ENCODE measurements at regions not wholly inside any gene's neighbourhood (a gene's known extent, or its start where the extent isn't known, plus 50 kb on each side); places are given as distances from the start of the nearest gene placed in this dataset.

DNA sequence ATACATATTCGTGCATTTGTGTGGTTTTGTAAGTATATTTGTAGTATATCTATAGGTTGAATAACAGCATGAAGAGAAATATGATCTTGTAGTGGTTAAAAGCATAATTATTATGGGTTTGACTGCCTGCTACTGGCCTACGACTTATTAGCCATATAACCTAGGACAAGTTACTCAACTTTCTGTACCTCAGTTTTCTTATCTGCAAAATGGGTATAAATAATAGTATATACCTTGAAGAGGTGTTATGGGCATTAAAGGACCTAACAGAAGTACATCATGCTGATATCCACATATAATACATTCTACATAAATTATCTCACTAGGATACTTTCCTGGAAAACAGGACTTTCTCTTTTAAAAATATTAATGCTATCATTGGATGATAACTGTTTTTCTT is 118.3 kb upstream of the ELL2 start:
- no peak for DNase-seq
- H3K9me3 ChIP-seq: no peaks in the 10 kb centered on the region
- no peaks in the 10 kb centered on the region for H3K4me1 ChIP-seq
- H3K27me3 ChIP-seq: no peaks in the 10 kb centered on the region
- H3K36me3 ChIP-seq: no peaks in the 10 kb centered on the region
- TF ChIP-seq, protein P1, sequence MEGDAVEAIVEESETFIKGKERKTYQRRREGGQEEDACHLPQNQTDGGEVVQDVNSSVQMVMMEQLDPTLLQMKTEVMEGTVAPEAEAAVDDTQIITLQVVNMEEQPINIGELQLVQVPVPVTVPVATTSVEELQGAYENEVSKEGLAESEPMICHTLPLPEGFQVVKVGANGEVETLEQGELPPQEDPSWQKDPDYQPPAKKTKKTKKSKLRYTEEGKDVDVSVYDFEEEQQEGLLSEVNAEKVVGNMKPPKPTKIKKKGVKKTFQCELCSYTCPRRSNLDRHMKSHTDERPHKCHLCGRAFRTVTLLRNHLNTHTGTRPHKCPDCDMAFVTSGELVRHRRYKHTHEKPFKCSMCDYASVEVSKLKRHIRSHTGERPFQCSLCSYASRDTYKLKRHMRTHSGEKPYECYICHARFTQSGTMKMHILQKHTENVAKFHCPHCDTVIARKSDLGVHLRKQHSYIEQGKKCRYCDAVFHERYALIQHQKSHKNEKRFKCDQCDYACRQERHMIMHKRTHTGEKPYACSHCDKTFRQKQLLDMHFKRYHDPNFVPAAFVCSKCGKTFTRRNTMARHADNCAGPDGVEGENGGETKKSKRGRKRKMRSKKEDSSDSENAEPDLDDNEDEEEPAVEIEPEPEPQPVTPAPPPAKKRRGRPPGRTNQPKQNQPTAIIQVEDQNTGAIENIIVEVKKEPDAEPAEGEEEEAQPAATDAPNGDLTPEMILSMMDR (IDR thresholded peaks at IDR 0.05): no peak
- TF ChIP-seq POLR2A (IDR thresholded peaks at IDR 0.05): no peak
- no peak overlapping the region for H3K27ac ChIP-seq
- no peak overlapping the region for H3K4me3 ChIP-seq

DNA sequence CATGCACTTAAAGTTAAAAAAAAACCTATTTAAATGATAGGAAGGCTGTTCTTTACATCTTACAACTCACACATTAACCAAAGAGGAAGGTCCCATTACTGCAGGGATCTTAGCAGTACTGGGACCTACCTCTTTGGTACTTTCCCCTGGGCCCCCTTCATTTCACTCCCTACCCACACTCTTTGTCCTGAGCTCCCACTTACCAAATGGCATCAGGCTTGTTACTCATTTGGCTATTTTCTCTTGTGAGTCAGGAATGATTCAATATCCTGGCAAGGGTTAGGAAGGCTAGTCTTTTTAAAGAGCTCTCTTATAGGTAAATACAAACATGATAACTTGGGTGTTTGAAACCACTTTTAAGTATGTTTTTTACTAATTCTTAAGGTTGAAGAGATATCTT is 117.4 kb upstream of the ELL2 start:
- H3K27ac ChIP-seq: no peak overlapping the region
- H3K4me3 ChIP-seq: no peak overlapping the region
- TF ChIP-seq, protein P1 (IDR thresholded peaks at IDR 0.05): no peak
- no peak for TF ChIP-seq POLR2A (IDR thresholded peaks at IDR 0.05)
- H3K9me3 ChIP-seq: no peaks in the 10 kb centered on the region
- no peaks in the 10 kb centered on the region for H3K27me3 ChIP-seq
- H3K4me1 ChIP-seq: no peaks in the 10 kb centered on the region
- no peaks in the 10 kb centered on the region for H3K36me3 ChIP-seq
- no peak for DNase-seq

DNA sequence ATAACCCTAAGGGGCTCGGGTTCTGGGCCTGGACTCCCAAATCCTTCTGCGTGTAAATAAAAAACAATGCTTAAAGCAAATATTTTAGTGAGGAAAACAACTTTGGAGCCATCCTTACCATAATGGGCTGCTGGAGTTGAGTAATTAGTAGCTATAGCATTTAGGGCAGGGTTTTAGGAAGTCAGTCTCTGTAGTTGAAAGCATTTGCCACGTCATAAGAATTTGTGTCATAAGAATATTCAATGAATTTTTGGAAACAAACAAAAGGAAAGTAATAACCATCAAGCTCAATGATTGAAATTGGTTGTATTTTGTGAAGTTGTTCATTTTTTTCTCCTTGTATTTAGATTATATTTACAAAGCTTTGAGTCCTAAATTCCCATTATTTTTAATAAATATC is 114.8 kb upstream of the ELL2 start:
- Histone ChIP-seq H3K27ac (no peak overlapping the region), H3K4me1 (no peaks in the 10 kb centered on the region), H3K36me3 (no peaks in the 10 kb centered on the region), H3K4me3 (no peak overlapping the region), H3K27me3 (no peaks in the 10 kb centered on the region), H3K9me3 (no peaks in the 10 kb centered on the region)
- TF ChIP-seq POLR2A (IDR thresholded peaks at IDR 0.05): no peak
- TF ChIP-seq, protein P1 (IDR thresholded peaks at IDR 0.05): no peak
- DNase-seq: no peak

DNA sequence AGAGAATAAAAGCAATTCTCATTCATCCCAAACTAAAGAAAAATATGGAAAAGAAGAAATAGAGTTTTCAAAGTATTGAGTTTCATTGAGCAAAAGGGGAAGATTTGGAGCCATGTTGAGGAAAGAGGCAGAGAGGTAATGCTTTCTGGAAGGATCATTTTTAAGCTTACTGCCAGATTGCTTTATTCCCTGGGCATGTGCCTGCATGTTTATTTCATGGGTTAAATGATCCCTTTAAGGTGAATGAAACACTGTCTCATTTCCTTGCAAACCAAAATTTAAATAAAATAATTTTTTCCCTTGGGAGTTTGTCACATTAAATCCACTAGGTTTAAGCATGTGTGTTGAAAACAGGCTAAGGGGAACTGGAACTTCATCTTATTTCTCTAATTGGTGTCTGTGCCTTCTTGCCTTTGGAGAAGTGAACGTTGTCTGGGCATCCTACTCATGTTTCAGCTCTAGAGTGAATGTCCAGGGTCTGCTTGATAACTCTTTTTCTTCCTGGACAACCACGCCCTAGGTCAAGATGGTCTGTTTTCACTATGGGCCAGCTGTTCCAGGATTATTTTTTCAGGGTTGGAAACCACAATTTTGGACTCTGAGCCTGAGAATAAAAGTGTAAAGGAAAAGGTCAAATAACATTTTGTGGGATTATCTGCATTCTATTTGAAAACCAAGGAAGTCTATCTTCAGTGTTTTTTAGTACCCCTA is 114.1 kb upstream of the ELL2 start:
- no peaks in the 10 kb centered on the region for H3K4me1 ChIP-seq
- H3K36me3 ChIP-seq: no peaks in the 10 kb centered on the region
- no peaks in the 10 kb centered on the region for H3K9me3 ChIP-seq
- H3K27ac ChIP-seq: no peak overlapping the region
- no peak for DNase-seq
- no peak for TF ChIP-seq POLR2A (IDR thresholded peaks at IDR 0.05)
- TF ChIP-seq, protein P1 (IDR thresholded peaks at IDR 0.05): no peak
- H3K27me3 ChIP-seq: no peaks in the 10 kb centered on the region
- H3K4me3 ChIP-seq: no peak overlapping the region

DNA sequence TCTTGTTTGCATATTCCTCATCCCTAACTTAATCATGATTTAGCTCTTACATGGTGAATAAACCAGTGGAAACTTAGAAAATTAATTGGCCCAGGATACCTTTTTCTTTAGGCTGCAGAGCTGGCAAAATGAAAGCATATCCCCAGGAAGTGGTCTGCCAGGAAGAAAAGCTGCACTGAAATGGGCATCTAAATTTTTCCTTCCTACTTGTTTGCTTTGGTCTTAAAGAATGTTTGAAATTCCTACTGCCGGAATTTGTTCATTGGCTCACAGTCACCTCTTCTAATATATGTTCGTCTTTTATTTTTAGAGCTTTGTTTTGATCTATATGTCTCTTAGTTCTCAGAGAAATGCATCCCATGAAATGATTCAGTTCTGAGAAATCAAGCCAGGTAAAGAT is 113.2 kb upstream of the ELL2 start:
- H3K36me3 ChIP-seq: no peaks in the 10 kb centered on the region

More for the DNA sequence above, 113.2 kb upstream of the ELL2 start:
- no peaks in the 10 kb centered on the region for H3K27me3 ChIP-seq
- TF ChIP-seq POLR2A (IDR thresholded peaks at IDR 0.05): no peak
- TF ChIP-seq, protein P1 (IDR thresholded peaks at IDR 0.05): no peak
- no peak overlapping the region for H3K4me3 ChIP-seq
- no peak overlapping the region for H3K27ac ChIP-seq
- H3K9me3 ChIP-seq: no peaks in the 10 kb centered on the region
- H3K4me1 ChIP-seq: no peaks in the 10 kb centered on the region
- DNase-seq: no peak
